ENCODE measurements at regions not wholly inside any gene's neighbourhood (a gene's known extent, or its start where the extent isn't known, plus 50 kb on each side); places are given as distances from the start of the nearest gene placed in this dataset.

DNA sequence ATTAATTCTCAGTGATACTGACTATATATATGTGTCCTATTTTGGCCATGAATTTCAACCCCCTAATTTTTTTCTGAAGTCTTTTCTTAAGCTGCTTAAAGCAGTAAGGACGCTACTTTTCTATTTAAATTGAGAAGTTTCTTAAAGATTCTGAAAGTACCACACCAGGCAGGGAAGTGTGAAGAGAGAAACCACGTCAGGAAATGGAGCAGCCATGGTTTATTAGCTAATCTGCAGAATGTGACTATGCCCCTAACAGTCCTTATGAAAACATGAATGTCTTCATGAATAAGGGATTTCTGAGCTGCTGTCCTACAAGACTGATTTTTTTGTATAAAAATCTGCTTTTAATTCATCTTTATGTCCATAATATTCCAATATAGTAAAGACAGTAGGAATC is 1724.3 kb upstream of the C9orf72 start:
- TF ChIP-seq, protein P1, sequence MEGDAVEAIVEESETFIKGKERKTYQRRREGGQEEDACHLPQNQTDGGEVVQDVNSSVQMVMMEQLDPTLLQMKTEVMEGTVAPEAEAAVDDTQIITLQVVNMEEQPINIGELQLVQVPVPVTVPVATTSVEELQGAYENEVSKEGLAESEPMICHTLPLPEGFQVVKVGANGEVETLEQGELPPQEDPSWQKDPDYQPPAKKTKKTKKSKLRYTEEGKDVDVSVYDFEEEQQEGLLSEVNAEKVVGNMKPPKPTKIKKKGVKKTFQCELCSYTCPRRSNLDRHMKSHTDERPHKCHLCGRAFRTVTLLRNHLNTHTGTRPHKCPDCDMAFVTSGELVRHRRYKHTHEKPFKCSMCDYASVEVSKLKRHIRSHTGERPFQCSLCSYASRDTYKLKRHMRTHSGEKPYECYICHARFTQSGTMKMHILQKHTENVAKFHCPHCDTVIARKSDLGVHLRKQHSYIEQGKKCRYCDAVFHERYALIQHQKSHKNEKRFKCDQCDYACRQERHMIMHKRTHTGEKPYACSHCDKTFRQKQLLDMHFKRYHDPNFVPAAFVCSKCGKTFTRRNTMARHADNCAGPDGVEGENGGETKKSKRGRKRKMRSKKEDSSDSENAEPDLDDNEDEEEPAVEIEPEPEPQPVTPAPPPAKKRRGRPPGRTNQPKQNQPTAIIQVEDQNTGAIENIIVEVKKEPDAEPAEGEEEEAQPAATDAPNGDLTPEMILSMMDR (IDR thresholded peaks at IDR 0.05; ENCODE audit: partially characterized antibody, unreplicated experiment): no peak
- no peak for DNase-seq
- Mint-ChIP-seq H3K9me3 (ENCODE audit: unreplicated experiment) (no peaks in the 10 kb centered on the region), H3K4me1 (ENCODE audit: low read depth, unreplicated experiment) (no peaks in the 10 kb centered on the region), H3K4me3 (ENCODE audit: unreplicated experiment) (no peak overlapping the region), H3K27me3 (ENCODE audit: unreplicated experiment) (no peaks in the 10 kb centered on the region), H3K36me3 (ENCODE audit: unreplicated experiment) (peaks cover 3% of the 10 kb centered on the region), H3K27ac (ENCODE audit: unreplicated experiment) (no peak overlapping the region)

- TF ChIP-seq, protein P1 (IDR thresholded peaks at IDR 0.05; ENCODE audit: partially characterized antibody, unreplicated experiment): no peak
- no peaks in the 10 kb centered on the region for H3K4me1 Mint-ChIP-seq (ENCODE audit: low read depth, unreplicated experiment)
- no peak overlapping the region for H3K27ac Mint-ChIP-seq (ENCODE audit: unreplicated experiment)
- DNase-seq: no peak
- no peak overlapping the region for H3K4me3 Mint-ChIP-seq (ENCODE audit: unreplicated experiment)
- no peaks in the 10 kb centered on the region for H3K36me3 Mint-ChIP-seq (ENCODE audit: unreplicated experiment)
- H3K9me3 Mint-ChIP-seq (ENCODE audit: unreplicated experiment): peaks cover 2% of the 10 kb centered on the region
- no peaks in the 10 kb centered on the region for H3K27me3 Mint-ChIP-seq (ENCODE audit: unreplicated experiment)
These were observed 1737.9 kb upstream of the C9orf72 start for GRCh38 chr9:29311221-29311620.

DNA sequence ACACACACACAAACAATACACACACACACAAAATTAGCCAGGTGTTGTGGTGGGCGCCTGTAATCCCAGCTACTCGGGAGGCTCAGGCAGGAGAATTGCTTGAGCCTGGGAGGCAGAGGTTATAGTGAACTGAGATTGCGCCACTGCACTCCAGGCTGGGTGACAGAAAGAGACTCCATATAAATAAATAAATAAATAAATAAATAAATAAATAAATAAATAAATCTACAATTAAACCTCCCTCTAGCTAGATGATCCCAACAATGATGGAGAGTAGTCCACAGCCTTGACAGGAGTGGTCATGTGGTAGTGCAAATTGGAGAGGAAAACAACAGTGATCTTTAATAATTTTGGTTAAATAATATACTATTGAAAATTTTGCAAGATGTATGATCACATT is 1739.0 kb upstream of the C9orf72 start:
- no peaks in the 10 kb centered on the region for H3K27me3 Mint-ChIP-seq (ENCODE audit: unreplicated experiment)
- no peaks in the 10 kb centered on the region for H3K36me3 Mint-ChIP-seq (ENCODE audit: unreplicated experiment)
- no peaks in the 10 kb centered on the region for H3K4me1 Mint-ChIP-seq (ENCODE audit: low read depth, unreplicated experiment)
- H3K9me3 Mint-ChIP-seq (ENCODE audit: unreplicated experiment): peaks cover 2% of the 10 kb centered on the region
- H3K4me3 Mint-ChIP-seq (ENCODE audit: unreplicated experiment): no peak overlapping the region
- no peak overlapping the region for H3K27ac Mint-ChIP-seq (ENCODE audit: unreplicated experiment)
- no peak for DNase-seq
- TF ChIP-seq, protein P1 (IDR thresholded peaks at IDR 0.05; ENCODE audit: partially characterized antibody, unreplicated experiment): no peak

DNA sequence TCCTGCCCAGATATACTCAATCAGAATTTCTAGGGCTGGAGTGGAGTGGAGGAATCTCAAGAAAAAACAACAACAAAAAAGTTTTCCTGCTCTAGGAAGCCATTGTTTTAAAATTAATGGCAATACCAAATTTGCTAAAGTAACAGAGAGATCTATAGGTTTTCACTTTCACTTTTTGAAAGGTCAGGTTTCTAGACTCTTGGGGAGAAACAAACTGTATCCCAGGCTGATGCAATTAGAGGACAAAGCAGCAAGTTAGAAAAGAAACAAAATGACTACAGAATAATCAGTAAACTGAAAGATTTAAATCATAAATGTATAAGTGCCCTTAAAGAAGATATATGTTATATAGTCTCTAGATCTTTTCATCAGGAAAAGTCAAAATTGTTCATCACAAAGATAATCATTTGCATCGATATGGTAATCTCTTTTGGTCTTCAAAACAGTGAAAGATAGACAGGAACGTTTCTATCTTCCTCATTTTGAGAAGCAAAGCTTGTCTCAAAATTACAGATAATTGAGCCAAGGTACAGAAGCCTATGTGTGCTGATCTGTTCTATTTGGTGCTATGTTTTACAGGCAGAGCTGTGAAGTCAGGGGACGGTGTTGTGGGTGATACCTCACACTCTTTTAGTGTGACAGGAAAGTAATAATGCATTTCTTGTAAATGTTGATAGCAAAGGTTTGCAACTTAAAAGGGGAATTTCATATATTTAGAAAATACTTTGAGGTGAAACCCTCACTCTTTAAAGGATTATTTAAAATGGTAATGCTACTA is 1746.6 kb upstream of the C9orf72 start:
- Mint-ChIP-seq H3K27ac (ENCODE audit: unreplicated experiment) (no peak overlapping the region), H3K36me3 (ENCODE audit: unreplicated experiment) (no peaks in the 10 kb centered on the region), H3K4me3 (ENCODE audit: unreplicated experiment) (no peak overlapping the region), H3K27me3 (ENCODE audit: unreplicated experiment) (no peaks in the 10 kb centered on the region), H3K9me3 (ENCODE audit: unreplicated experiment) (no peaks in the 10 kb centered on the region), H3K4me1 (ENCODE audit: low read depth, unreplicated experiment) (no peaks in the 10 kb centered on the region)
- TF ChIP-seq, protein P1 (IDR thresholded peaks at IDR 0.05; ENCODE audit: partially characterized antibody, unreplicated experiment): no peak
- DNase-seq: no peak

- no peaks in the 10 kb centered on the region for H3K36me3 Mint-ChIP-seq (ENCODE audit: unreplicated experiment)
- H3K4me1 Mint-ChIP-seq (ENCODE audit: low read depth, unreplicated experiment): no peaks in the 10 kb centered on the region
- TF ChIP-seq, protein P1 (IDR thresholded peaks at IDR 0.05; ENCODE audit: partially characterized antibody, unreplicated experiment): no peak
- H3K9me3 Mint-ChIP-seq (ENCODE audit: unreplicated experiment): no peaks in the 10 kb centered on the region
- no peaks in the 10 kb centered on the region for H3K27me3 Mint-ChIP-seq (ENCODE audit: unreplicated experiment)
- H3K27ac Mint-ChIP-seq (ENCODE audit: unreplicated experiment): no peak overlapping the region
- no peak for DNase-seq
- H3K4me3 Mint-ChIP-seq (ENCODE audit: unreplicated experiment): no peak overlapping the region
These were observed 1749.0 kb upstream of the C9orf72 start for GRCh38 chr9:29322240-29322639.
